ENCODE measurements at regions not wholly inside any gene's neighbourhood (a gene's known extent, or its start where the extent isn't known, plus 50 kb on each side); places are given as distances from the start of the nearest gene placed in this dataset.
"Not testable (repeated sequence)": the region's sequence is repeated elsewhere in the genome, so short reads cannot be mapped to it uniquely, and the experiment has no call there.

- DNase-seq (ENCODE audit: low spot score) = no peak
- ATAC-seq = no peak
- intact Hi-C loops (cut with DNase I) = no loop called here
Observed at GRCh38 chr20:43404878-43405277, 52.8 kb upstream of the SRSF6 start.

DNA sequence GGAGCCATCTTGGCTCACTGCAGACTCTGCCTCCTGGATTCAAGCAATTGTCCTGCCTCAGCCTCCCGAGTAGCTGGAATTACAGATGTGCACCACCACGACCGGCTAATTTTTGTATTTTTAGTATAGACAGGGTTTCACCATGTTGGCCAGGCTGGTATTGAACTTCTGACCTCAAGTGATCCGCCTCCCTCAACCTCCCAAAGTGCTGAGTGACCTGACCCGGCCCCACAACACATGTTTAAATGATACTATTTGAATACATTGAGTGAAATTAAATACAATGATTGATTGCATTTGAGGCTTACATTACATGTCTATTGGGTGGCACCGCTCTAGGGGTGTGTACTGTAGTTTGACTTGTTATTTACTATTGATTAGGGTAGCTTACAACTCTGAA is 56.8 kb upstream of the SRSF6 start:
- intact Hi-C loops (cut with DNase I); ATAC-seq; DNase-seq (ENCODE audit: low spot score): not testable (repeated sequence)

GRCh38 chr20:43398676-43399324 is 58.9 kb upstream of the SRSF6 start:
- intact Hi-C loops (cut with DNase I) = no loop called here
- DNase-seq (ENCODE audit: low spot score) = no peak
- ATAC-seq = no peak

GRCh38 chr20:43397147-43397546 is 60.5 kb upstream of the SRSF6 start:
- DNase-seq (ENCODE audit: low spot score) = no peak
- peak; percentile 86 for ATAC-seq
- intact Hi-C loops (cut with DNase I) = no loop called here

- no peak for ATAC-seq
Observed at GRCh38 chr20:43393052-43393451, 64.6 kb upstream of the SRSF6 start.

DNA sequence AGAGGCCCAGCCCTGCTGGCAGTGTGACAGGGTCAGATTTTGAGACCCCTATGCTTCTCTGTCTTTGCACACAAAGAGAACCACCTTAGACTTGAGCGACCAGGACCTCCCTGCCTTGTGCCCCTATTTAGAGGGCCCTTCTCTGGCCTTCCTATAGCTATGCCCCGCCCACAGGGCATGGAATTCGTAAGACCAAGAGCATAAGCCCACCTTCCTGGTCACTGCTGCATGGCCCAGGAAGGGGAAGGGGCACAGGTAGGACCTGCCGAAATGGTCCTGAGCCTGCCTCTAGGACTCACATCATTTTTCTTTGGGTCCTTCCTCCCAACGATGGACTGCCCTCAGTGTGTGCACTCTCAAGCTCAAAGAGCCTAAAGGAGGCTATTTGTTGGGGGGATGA is 65.1 kb upstream of the SRSF6 start:
- DNase-seq (ENCODE audit: low spot score) (no peak), ATAC-seq (no peak)
- intact Hi-C loops (cut with DNase I) = no loop called here

More at GRCh38 chr20:43393052-43393451, 64.6 kb upstream of the SRSF6 start:
- intact Hi-C loops (cut with DNase I) = no loop called here
- no peak for DNase-seq (ENCODE audit: low spot score)

- ATAC-seq (no peak), DNase-seq (ENCODE audit: low spot score) (no peak)
- intact Hi-C loops (cut with DNase I) = no loop called here
Observed at GRCh38 chr20:43389839-43390626, 67.7 kb upstream of the SRSF6 start.

GRCh38 chr20:43389211-43389610 is 68.5 kb upstream of the SRSF6 start:
- intact Hi-C loops (cut with DNase I) = no loop called here
- ATAC-seq (peak; percentile 53), DNase-seq (ENCODE audit: low spot score) (no peak)

DNA sequence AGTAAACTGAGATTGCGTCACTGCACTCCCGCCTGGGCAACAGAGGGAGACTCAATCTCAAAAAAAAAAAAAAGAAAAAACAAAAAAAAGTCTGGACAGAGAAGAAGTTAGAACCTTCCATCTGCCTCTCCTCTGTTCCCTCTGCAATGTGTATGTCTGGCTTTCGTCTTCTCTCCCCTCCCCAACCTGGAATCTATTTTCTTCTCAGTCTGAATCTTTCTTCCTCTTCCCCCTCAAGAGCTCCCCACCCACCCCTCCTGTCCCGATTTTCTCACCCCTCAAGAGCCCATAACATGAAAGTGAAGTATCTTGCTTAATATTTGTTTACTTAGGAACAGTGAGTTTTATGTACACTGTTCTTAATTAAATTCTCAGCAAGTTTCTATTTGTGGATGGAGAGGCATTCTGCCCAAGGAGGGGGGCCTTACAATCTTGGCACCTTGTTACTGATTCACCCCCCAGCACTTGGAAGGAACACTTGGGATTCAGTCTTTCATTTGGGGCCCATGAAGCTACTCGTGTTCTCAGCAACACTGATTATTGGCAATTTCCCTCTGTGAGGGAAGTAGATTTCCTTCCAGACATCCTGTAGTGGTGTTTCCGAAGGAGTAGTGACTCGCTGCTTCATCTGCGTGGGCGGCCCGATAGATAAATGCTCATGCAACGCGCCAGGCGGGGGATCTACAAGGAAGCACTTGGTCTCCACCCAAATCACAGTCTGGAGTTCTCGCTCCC is 69.3 kb upstream of the SRSF6 start:
- intact Hi-C loops (cut with DNase I) = no loop called here
- ATAC-seq (peak; percentile 75), DNase-seq (ENCODE audit: low spot score) (no peak)

- intact Hi-C loops (cut with DNase I) = no loop called here
- ATAC-seq (peak; percentile 13), DNase-seq (ENCODE audit: low spot score) (no peak)
Observed at GRCh38 chr20:43387737-43388136, 70.0 kb upstream of the SRSF6 start.

- DNase-seq (ENCODE audit: low spot score) (no peak), ATAC-seq (no peak)
- intact Hi-C loops (cut with DNase I) = no loop called here
Observed at GRCh38 chr20:43386878-43387277, 70.8 kb upstream of the SRSF6 start.

DNA sequence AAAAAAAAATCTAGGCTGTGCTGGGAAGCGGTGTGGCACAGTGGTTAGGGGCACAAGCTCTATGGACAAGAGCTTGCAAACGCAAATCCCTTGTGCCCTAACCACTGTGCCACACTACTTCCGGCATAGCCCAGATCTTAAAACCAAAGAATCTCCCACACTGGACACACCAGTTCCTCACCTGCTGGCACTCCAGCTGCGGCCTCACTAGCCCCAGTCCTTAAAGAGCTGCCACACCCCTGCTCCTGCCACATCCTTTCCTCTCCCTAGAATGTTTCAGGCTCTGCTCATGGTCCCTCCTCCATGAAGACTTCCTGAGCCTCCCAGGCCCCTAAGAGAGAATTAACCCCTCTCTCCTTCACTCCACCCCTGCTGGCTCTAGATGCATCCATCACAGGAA is 71.8 kb upstream of the SRSF6 start:
- DNase-seq (ENCODE audit: low spot score) (no peak), ATAC-seq (no peak)
- intact Hi-C loops (cut with DNase I) = no loop called here

GRCh38 chr20:43384101-43384940 is 73.4 kb upstream of the SRSF6 start:
- no peak for DNase-seq (ENCODE audit: low spot score)
- ATAC-seq = no peak
- intact Hi-C loops (cut with DNase I) = no loop called here

DNA sequence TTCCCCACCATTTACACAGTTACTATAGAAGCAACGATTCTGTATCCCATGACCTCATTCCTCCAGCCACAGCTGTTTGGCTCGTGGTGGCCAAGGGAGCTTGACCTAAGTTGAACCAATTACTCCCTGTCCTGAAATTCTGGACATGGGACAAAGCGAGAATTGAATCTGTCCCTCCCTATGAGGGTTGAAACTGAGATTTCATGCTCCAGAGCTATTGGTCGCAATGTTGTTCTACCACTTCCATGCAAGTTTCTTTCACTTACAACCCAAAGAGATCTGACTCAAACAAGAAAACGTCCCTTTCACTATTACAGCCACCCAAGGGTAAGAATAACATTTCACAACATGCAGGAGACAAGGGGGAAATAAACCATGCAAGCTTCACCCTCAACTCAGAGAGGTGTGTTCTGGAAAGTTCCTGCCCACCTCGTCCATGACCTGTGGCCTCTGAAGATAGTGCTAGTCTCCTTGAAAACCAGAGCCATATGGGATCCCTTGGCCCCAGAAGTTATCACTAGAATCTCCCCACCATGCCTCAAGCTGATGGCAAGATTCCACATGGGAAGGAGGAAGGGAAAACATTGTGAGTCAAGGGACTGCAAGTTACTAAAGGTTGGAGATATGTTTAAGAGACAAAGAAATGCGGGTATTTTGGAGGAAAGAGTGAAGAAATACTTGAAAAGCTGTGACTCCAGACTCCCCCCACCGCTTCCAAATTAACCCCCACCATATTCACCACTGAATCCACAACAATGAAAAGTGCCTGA is 74.5 kb upstream of the SRSF6 start:
- DNase-seq (ENCODE audit: low spot score) = no peak
- intact Hi-C loops (cut with DNase I) = no loop called here
- peak; percentile 28 for ATAC-seq

DNA sequence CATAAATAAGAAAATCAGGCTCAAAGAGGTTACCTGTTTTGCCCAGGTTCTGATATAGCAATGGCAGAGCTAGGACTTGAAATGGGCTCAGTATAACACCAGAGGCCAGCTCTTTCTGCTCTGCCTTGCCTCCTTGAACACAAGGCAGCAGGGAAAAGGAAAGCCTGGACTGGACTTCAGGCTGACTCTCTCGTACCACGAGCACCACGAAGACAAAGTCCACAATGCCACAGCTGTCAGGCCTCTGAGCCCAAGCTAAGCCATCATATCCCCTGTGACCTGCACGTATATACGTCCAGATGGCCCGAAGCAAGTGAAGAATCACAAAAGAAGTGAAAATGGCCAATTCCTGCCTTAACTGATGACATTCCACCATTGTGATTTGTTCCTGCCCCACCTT is 75.6 kb upstream of the SRSF6 start:
- intact Hi-C loops (cut with DNase I); ATAC-seq; DNase-seq (ENCODE audit: low spot score): not testable (repeated sequence)

DNA sequence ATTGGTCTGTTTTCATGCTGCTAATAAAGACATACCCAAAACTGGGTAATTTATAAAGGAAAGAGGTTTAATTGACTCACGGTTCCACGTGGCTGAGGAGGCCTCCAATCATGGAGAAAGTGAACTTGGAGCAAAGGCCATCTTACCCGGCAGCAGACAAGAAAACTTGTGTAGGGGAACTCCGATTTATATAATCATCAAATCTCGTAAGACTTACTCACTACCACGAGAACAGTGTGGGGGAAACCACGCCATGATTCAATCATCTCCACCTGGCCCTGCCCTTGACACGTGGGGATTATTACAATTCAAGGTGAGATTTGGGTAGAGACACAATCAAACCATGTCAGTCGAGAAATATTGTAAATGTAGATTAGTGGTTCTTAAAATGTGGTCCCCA is 76.2 kb upstream of the SRSF6 start:
- ATAC-seq; DNase-seq (ENCODE audit: low spot score); intact Hi-C loops (cut with DNase I): not testable (repeated sequence)

DNA sequence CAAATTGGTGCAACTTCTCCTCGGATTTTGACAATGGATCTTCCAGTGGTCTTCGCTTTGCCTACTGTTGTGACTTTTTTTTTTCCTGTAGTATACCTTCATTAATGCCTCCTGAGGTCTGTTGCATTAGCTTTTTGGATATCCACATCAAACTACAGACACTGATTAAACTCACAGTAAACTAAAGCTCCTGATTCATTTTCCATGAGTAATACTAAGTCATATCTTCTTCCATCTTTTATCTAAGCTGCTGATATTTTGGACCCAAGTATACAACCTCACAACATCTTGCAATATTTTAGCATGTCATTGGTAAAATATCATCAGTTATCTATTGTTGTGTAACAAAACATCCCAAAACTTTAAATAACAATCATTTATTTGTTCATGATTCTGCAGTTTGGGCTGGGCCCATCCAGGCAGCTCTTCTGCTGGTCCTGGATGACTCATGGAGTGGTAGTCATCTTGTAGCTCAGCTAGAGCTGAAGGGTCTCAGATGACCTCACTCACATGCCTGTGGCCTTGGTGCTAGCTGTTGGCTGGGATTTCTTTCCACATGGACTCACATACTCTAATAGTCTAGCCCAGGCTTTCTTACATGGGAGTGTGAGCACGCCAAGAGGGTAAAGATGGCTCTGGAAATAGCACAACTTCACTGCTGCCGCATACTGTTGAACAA is 78.3 kb upstream of the SRSF6 start:
- DNase-seq (ENCODE audit: low spot score) (no peak), ATAC-seq (no peak)
- intact Hi-C loops (cut with DNase I) = no loop called here

DNA sequence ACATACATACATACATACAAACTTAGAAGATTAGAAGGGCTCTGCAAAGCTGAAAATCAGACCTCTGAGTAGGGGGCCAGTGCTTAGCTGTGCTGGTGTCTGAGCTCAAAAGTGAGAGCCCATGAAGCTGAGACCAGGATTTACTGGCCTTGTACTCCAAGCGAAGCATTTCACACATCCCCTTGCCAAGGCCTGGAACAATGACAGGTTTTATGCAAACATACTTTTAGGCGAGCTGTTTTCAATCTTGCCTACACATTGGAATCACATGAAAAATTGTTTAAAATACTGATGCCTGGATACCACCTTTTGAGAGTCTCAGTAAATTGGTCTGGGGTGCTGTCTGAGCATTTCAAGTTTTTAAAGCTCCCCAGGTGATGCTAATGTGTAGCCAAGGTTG is 80.9 kb upstream of the SRSF6 start:
- intact Hi-C loops (cut with DNase I) = no loop called here
- ATAC-seq = no peak
- no peak for DNase-seq (ENCODE audit: low spot score)
